Pancreas (tissue), 10 donors: ENCODE measurements at regions not wholly inside any gene's neighbourhood (a gene's known extent, or its start where the extent isn't known, plus 50 kb on each side); places are given as distances from the start of the nearest gene placed in this dataset.

ENCODE experiments used
- ATAC-seq, 4 donors: fragments of 200-7000 bp; cut with Tn5 transposase; one replicate each; pipeline versions ENCODE4 v1.8.0 to v1.9.1; 2020; ENCODE audit warnings: mild to moderate bottlenecking in 4 of 4, moderate library complexity in 4 of 4
- DNase-seq, 6 donors: peaks; one replicate each; pipeline ENCODE4 v3.0.0-alpha.2; 2020
- FAIRE-seq: peaks from 2 replicates; lab custom pipeline; 2012; peaks lifted over from hg19 to GRCh38; lab: Jason Lieb, UNC
- H3K27ac ChIP-seq, 4 donors: fragments of 200-600 bp; sonication (generic); 1 replicate in 3 of 4; 2 replicates in 1 of 4; pipeline versions ENCODE4 v1.5.0 to v1.8.0; 2020
- H3K27me3 ChIP-seq, 4 donors: fragments of 200-600 bp; one replicate each; pipeline ENCODE4 v1.8.0; 2021
- H3K36me3 ChIP-seq, 3 donors: fragments of 200-600 bp; sonication (generic) in 1 of 3; one replicate each; pipeline versions ENCODE4 v1.5.0 to v1.8.0; 2020 to 2021
- H3K4me1 ChIP-seq, 3 donors: fragments of 200-600 bp; one replicate each; pipeline ENCODE4 v1.8.0; 2021
- H3K4me3 ChIP-seq, 4 donors: fragments of 200-600 bp; sonication (generic) in 2 of 4; one replicate each; pipeline versions ENCODE4 v1.5.0 to v1.8.0; 2020 to 2021
- H3K9me3 ChIP-seq, 4 donors: fragments of 200-600 bp; one replicate each; pipeline ENCODE4 v1.8.0; 2021
- CTCF ChIP-seq, 4 donors: fragments of 200-600 bp; sonication (generic) in 3 of 4; IDR thresholded peaks; one replicate each; pipeline versions ENCODE4 v1.5.0 to v1.8.0; 2021; ENCODE audit warnings: antibody characterized with exemption in 4 of 4
- WGBS, 2 donors: extraction: QIAGEN DNeasy Blood & Tissue Kit; methylation state at CpG; one replicate each; pipeline ENCODE4 v1.1.7; 2013; 5-methylcytosine and 5-hydroxymethylcytosine counted together
- intact Hi-C, 3 donors: fragments of 100-400 bp; cut with DNase I; formaldehyde crosslinking; loops; one replicate each; pipeline versions ENCODE4 v1.11.1 to v1.14.2; 2022
- donor health status: healthy with polysubstance abuse.
- donor health status: DM: no; HTN: no; CAD: no; lungs with moderate emphysema.
- donor health status: DM: no; HTN: no; CAD: no.
- donor health status: control.
- donor health status: control.
- donor health status: Bipolar disorder and iron deficiency.
- donor health status: DM: yes; HTN: yes; CAD: no.
- donor health status: DM: no; HTN: no; CAD: no.
- donor health status: DM: no; HTN: no; CAD: no.
- donor health status: DM: yes; HTN: yes; CAD: no.

GRCh38 chr2:65867446-65867845 lies 435.0 kb upstream of the SPRED2 start:
- Histone ChIP-seq H3K4me3 (no peak overlapping the region), H3K9me3 (no peaks in the 10 kb centered on the region), H3K4me1 (no peaks in the 10 kb centered on the region), H3K27ac (no peak overlapping the region), H3K36me3 (no peaks in the 10 kb centered on the region), H3K27me3 (no peaks in the 10 kb centered on the region)
- no peak for TF ChIP-seq CTCF (IDR thresholded peaks at IDR 0.05)
- 60 to 74% methylated on average over 4 of the region's 4 CpGs for WGBS, 2 donors
- ATAC-seq, result no peak
- DNase-seq, result no peak
- intact Hi-C loops, result no loop called here
- FAIRE-seq, result no peak

- no peak overlapping the region for H3K4me3 ChIP-seq
- no peak overlapping the region for H3K27ac ChIP-seq
- no peaks in the 10 kb centered on the region for H3K4me1 ChIP-seq
- intact Hi-C loops, result no loop called here
- no peaks in the 10 kb centered on the region for H3K36me3 ChIP-seq
- DNase-seq, result no peak
- FAIRE-seq, result no peak
- no peak for TF ChIP-seq CTCF (IDR thresholded peaks at IDR 0.05)
- 68 to 82% methylated on average over 3 of the region's 3 CpGs for WGBS, 2 donors
- H3K27me3 ChIP-seq, result no peaks in the 10 kb centered on the region
- no peaks in the 10 kb centered on the region for H3K9me3 ChIP-seq
- ATAC-seq, result no peak
These were observed 433.7 kb upstream of the SPRED2 start for GRCh38 chr2:65866148-65866547.

GRCh38 chr2:65864619-65865018 lies 432.2 kb upstream of the SPRED2 start:
- Histone ChIP-seq H3K36me3 (no peaks in the 10 kb centered on the region), H3K4me3 (no peak overlapping the region), H3K27ac (no peak overlapping the region), H3K27me3 (no peaks in the 10 kb centered on the region), H3K4me1 (no peaks in the 10 kb centered on the region), H3K9me3 (no peaks in the 10 kb centered on the region)
- TF ChIP-seq CTCF (IDR thresholded peaks at IDR 0.05), result no peak
- no peak for DNase-seq
- 91% methylated on average over 5 of the region's 5 CpGs for WGBS, 2 donors
- intact Hi-C loops, result no loop called here
- no peak for FAIRE-seq
- ATAC-seq, result no peak

- ATAC-seq (no peak), FAIRE-seq (no peak), DNase-seq (no peak)
These were observed 431.3 kb upstream of the SPRED2 start for GRCh38 chr2:65863713-65864112.

GRCh38 chr2:65856928-65857327 lies 424.5 kb upstream of the SPRED2 start:
- no peak for FAIRE-seq
- no peak for TF ChIP-seq CTCF (IDR thresholded peaks at IDR 0.05)
- H3K4me3 ChIP-seq, result no peak overlapping the region
- ATAC-seq, result no peak
- WGBS, 2 donors, result 91 to 92% methylated on average over 3 of the region's 3 CpGs
- no peaks in the 10 kb centered on the region for H3K9me3 ChIP-seq
- H3K36me3 ChIP-seq, result no peaks in the 10 kb centered on the region
- no peaks in the 10 kb centered on the region for H3K27me3 ChIP-seq
- no peaks in the 10 kb centered on the region for H3K4me1 ChIP-seq
- DNase-seq, result no peak
- intact Hi-C loops, result no loop called here
- no peak overlapping the region for H3K27ac ChIP-seq

More at GRCh38 chr2:65863713-65864112, 431.3 kb upstream of the SPRED2 start:
- H3K4me1 ChIP-seq, result no peaks in the 10 kb centered on the region
- no peak for TF ChIP-seq CTCF (IDR thresholded peaks at IDR 0.05)
- H3K27ac ChIP-seq, result no peak overlapping the region
- no peaks in the 10 kb centered on the region for H3K36me3 ChIP-seq
- H3K27me3 ChIP-seq, result no peaks in the 10 kb centered on the region
- intact Hi-C loops, result no loop called here
- no peaks in the 10 kb centered on the region for H3K9me3 ChIP-seq
- H3K4me3 ChIP-seq, result no peak overlapping the region
